Lung (tissue), 11 donors: ENCODE measurements at regions not wholly inside any gene's neighbourhood (a gene's known extent, or its start where the extent isn't known, plus 50 kb on each side); places are given as distances from the start of the nearest gene placed in this dataset.

Experiments used
- ATAC-seq: fragments of 200-7000 bp; cut with Tn5 transposase; one replicate; pipeline ENCODE4 v1.9.1; 2020; ENCODE audit warnings: moderate number of reproducible peaks; ENCODE audit not compliant: insufficient read depth, low FRiP score
- DNase-seq, 3 donors: peaks; one replicate each; pipeline ENCODE4 v3.0.0-alpha.2; 2013 to 2017
- H3K27ac ChIP-seq, 2 donors: one replicate each; pipeline ENCODE4 v1.5.1; 2013; ENCODE audit warnings: mild to moderate bottlenecking in 2 of 2, moderate library complexity in 2 of 2, control low read depth in 1 of 2, inconsistent platforms in 1 of 2, low read depth in 1 of 2, low read length in 1 of 2
- H3K27me3 ChIP-seq, 3 donors: one replicate each; pipeline ENCODE4 v1.5.1; 2013; ENCODE audit warnings: low read length in 2 of 3; ENCODE audit not compliant: control insufficient read depth in 3 of 3, insufficient read depth in 3 of 3
- H3K36me3 ChIP-seq, 4 donors: one replicate each; pipeline ENCODE4 v1.5.1; 2013; ENCODE audit warnings: low read length in 4 of 4, mild to moderate bottlenecking in 1 of 4, moderate library complexity in 1 of 4; ENCODE audit not compliant: control insufficient read depth in 4 of 4, insufficient read depth in 4 of 4
- H3K4me1 ChIP-seq, 5 donors: one replicate each; pipeline ENCODE4 v1.5.1; 2013; ENCODE audit warnings: low read length in 5 of 5, mild to moderate bottlenecking in 2 of 5, moderate library complexity in 1 of 5; ENCODE audit not compliant: control insufficient read depth in 5 of 5, insufficient read depth in 5 of 5
- H3K4me3 ChIP-seq: one replicate; pipeline ENCODE4 v1.5.1; 2013; ENCODE audit warnings: mild to moderate bottlenecking, control low read depth, moderate library complexity
- H3K9ac ChIP-seq, 2 donors: one replicate each; pipeline ENCODE4 v1.5.1; 2013; ENCODE audit warnings: low read length in 2 of 2, control low read depth in 1 of 2; ENCODE audit not compliant: insufficient read depth in 1 of 2
- H3K9me3 ChIP-seq, 4 donors: one replicate each; pipeline ENCODE4 v1.5.1; 2013; ENCODE audit warnings: low read length in 3 of 4, mild to moderate bottlenecking in 1 of 4, moderate library complexity in 1 of 4; ENCODE audit not compliant: control insufficient read depth in 4 of 4, insufficient read depth in 3 of 4
- WGBS, 2 donors: extraction: QIAGEN DNeasy Blood & Tissue Kit; methylation state at CpG; one replicate each; pipeline ENCODE4 v1.1.7; 2013; 5-methylcytosine and 5-hydroxymethylcytosine counted together
- TF ChIP-seq, protein P1 (sequence below): IDR thresholded peaks from 2 replicates; pipeline ENCODE4 v1.5.1; 2012; ENCODE audit warnings: mild to moderate bottlenecking; ENCODE audit errors: control extremely low read depth, extremely low read depth
- donor health status: control.
- donor health status: control.
- donor health status: Bipolar disorder and iron deficiency.
- donor health status: healthy.
- donor health status: DM: yes; HTN: yes; CAD: no.

DNA sequence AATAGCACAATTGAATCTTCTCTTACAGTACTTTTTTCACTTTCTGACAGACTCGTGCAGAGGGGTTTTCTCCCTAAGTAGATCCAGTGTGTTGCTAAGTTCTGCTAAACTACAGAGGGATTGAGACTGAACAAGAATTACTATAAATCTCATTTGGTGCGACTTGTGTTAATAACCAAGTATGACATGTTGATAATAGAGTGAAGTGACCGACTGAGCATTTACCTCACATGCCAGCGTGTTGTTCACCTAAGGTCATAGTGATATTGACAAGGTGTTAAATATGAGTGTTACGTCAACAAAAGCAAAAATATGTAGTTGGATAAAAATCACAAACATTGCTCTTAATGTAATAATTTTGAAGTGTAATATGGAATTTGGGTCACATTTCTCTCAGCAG lies 97.8 kb upstream of the PDE3A start:
- no peak overlapping the region for H3K9ac ChIP-seq
- no peaks in the 10 kb centered on the region for H3K36me3 ChIP-seq
- TF ChIP-seq, protein P1, sequence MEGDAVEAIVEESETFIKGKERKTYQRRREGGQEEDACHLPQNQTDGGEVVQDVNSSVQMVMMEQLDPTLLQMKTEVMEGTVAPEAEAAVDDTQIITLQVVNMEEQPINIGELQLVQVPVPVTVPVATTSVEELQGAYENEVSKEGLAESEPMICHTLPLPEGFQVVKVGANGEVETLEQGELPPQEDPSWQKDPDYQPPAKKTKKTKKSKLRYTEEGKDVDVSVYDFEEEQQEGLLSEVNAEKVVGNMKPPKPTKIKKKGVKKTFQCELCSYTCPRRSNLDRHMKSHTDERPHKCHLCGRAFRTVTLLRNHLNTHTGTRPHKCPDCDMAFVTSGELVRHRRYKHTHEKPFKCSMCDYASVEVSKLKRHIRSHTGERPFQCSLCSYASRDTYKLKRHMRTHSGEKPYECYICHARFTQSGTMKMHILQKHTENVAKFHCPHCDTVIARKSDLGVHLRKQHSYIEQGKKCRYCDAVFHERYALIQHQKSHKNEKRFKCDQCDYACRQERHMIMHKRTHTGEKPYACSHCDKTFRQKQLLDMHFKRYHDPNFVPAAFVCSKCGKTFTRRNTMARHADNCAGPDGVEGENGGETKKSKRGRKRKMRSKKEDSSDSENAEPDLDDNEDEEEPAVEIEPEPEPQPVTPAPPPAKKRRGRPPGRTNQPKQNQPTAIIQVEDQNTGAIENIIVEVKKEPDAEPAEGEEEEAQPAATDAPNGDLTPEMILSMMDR: no peak
- H3K4me1 ChIP-seq: peaks cover 0 to 10% (median 0%) of the 10 kb centered on the region in 5 donors
- ATAC-seq: no peak
- no peak overlapping the region for H3K4me3 ChIP-seq
- H3K9me3 ChIP-seq: no peaks in the 10 kb centered on the region
- no peaks in the 10 kb centered on the region for H3K27me3 ChIP-seq
- H3K27ac ChIP-seq: peak overlapping the region in 1 of 2 donors; percentile 66
- WGBS, 2 donors: 58 to 72% methylated on average over 5 of the region's 5 CpGs
- no peak for DNase-seq

DNA sequence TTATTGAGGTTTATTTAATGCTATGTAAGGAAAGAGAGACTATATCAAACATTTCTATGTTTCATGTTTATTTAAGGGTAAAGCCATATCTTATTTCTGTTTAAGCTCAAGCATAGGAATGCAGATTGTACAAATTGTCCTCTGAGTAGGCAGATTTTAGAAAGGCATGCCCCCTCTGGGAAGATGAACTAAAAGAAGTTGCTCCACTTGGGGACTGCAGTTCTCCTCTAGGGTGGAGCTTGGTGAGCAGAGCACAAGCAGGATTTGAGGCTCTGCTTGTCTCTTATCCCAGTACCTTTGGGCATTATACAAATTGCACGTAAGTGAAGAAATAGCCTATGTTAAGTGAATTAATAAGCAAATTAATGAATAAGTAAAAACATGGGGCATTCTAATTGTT lies 96.2 kb upstream of the PDE3A start:
- TF ChIP-seq, protein P1: no peak
- DNase-seq (no peak), ATAC-seq (no peak)
- Histone ChIP-seq H3K9me3 (no peaks in the 10 kb centered on the region), H3K27ac (no peak overlapping the region), H3K9ac (no peak overlapping the region), H3K36me3 (no peaks in the 10 kb centered on the region), H3K4me1 (peaks cover 0 to 10% (median 0%) of the 10 kb centered on the region in 5 donors), H3K4me3 (no peak overlapping the region), H3K27me3 (no peaks in the 10 kb centered on the region)
- 89 to 96% methylated on average over 1 of the region's 1 CpG for WGBS, 2 donors

DNA sequence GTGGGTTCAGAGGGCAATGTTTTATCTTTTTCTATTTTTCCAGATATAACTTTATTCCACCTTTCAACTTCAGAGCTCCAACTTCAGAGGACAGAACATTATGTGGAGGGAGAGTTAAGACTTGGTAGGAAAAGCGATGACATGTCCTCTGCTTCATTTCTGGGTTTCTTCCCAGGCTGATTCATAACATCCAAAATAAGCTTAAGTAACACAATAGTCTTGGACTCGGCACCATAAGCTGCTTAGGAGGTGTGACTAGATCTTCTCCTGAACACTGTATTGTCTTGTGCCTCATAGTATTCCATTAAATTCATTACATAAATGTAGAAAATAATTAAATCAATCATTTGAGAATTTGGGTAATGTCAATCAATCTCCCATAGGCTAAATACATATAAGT lies 95.5 kb upstream of the PDE3A start:
- Histone ChIP-seq H3K9me3 (no peaks in the 10 kb centered on the region), H3K4me1 (peaks cover 0 to 10% (median 0%) of the 10 kb centered on the region in 5 donors), H3K27me3 (no peaks in the 10 kb centered on the region), H3K9ac (no peak overlapping the region), H3K27ac (peak overlapping the region in 1 of 2 donors; percentile 66), H3K36me3 (no peaks in the 10 kb centered on the region), H3K4me3 (no peak overlapping the region)
- DNase-seq (no peak), ATAC-seq (no peak)
- TF ChIP-seq, protein P1: no peak
- WGBS, 2 donors: 84 to 89% methylated on average over 2 of the region's 2 CpGs

DNA sequence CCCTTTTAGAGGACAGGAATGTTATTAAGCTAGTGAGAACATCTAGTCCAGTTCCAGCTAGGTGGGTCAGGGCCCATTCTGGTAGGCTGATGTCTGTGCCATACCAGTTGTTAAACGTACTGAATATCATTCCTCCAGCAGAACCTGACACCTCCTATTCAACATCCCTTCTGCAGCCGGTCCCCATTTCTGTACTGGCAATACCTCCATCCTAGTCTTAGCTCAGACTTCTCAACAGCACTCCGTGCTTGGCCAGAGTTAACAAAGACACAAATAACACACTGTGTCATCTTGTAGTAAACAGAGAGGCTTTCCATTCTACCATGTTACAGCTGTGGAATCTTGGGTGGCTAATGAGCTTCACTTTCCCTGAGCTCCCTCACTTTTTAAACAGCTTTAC lies 94.3 kb upstream of the PDE3A start:
- WGBS, 2 donors: 66 to 85% methylated on average over 3 of the region's 3 CpGs
- Histone ChIP-seq H3K27ac (peak overlapping the region in 1 of 2 donors; percentile 84), H3K9me3 (no peaks in the 10 kb centered on the region), H3K4me3 (no peak overlapping the region), H3K9ac (no peak overlapping the region), H3K27me3 (no peaks in the 10 kb centered on the region), H3K4me1 (peaks cover 0 to 10% (median 0%) of the 10 kb centered on the region in 5 donors), H3K36me3 (no peaks in the 10 kb centered on the region)
- no peak for ATAC-seq
- TF ChIP-seq, protein P1: no peak
- no peak for DNase-seq
